HCT116 (cell line): ENCODE measurements at regions not wholly inside any gene's neighbourhood (a gene's known extent, or its start where the extent isn't known, plus 50 kb on each side); places are given as distances from the start of the nearest gene placed in this dataset.

Experiments used
- ATAC-seq: fragments of 200-7000 bp; cut with Tn5 transposase; 2 replicates; pipeline ENCODE4 v1.9.1; 2020; ENCODE audit warnings: mild to moderate bottlenecking, moderate library complexity
- BruUV-seq: library from RNA; stranded (reverse); fragments of 400-500 nt; replicated peaks from 2 replicates; lab custom pipeline; 2021; lab: Mats Ljungman, UMichigan
- CTCF ChIA-PET: fragments of 300-600 bp; sonication (Branson Sonifier 250); formaldehyde crosslinking; loops from one replicate; lab custom pipeline; 2021; ENCODE audit warnings: antibody characterized with exemption; lab: Charles Lee
- POLR2A ChIA-PET: fragments of 300-600, 350-600 bp; sonication (Branson Sonifier 250); formaldehyde crosslinking; loops from one replicate; lab custom pipeline; 2021; ENCODE audit warnings: antibody characterized with exemption; lab: Charles Lee
- RAD21 ChIA-PET, 2 experiments: fragments of 300-600 bp; sonication (Branson Sonifier 250); formaldehyde crosslinking; loops; one replicate each; lab custom pipeline; 2023; ENCODE audit warnings: low total read pairs in 2 of 2; ENCODE audit not compliant: uncharacterized antibody in 2 of 2, unreplicated experiment in 2 of 2, low non-redundant PET in 1 of 2; lab: Charles Lee
- DNase-seq: peaks from one replicate; pipeline ENCODE4 v3.0.0-alpha.2; 2010; ENCODE audit warnings: low read depth, low spot score
- H2AFZ ChIP-seq: fragments of 200-600 bp; shearing (Covaris generic), sonication (generic); 2 replicates; pipeline ENCODE4 v1.6.1; 2017; ENCODE audit warnings: low read depth, mixed run types, mixed read lengths, antibody characterized with exemption, low read length; ENCODE audit not compliant: poor library complexity, severe bottlenecking
- H3K27ac ChIP-seq: 2 replicates; pipeline ENCODE4 v1.5.1; 2012; ENCODE audit warnings: low read depth, low read length
- H3K27me3 ChIP-seq: fragments of 200-600 bp; sonication (generic); 2 replicates; pipeline ENCODE4 v1.6.1; 2016; ENCODE audit warnings: mixed run types, low read length, mixed read lengths; ENCODE audit not compliant: insufficient read depth
- H3K36me3 ChIP-seq, 2 experiments: fragments of 200-500 bp in 1 of 2; fragments of 200-600 bp in 1 of 2; sonication (Bioruptor generic) in 1 of 2; sonication (generic) in 1 of 2; 2 replicates each; pipeline versions ENCODE4 v1.5.1 to v1.6.1; 2014 to 2016; ENCODE audit warnings: low read length in 2 of 2, inconsistent platforms in 1 of 2, mixed read lengths in 1 of 2, mixed run types in 1 of 2; ENCODE audit not compliant: insufficient read depth in 2 of 2, control insufficient read depth in 1 of 2
- H3K4me1 ChIP-seq, 2 experiments: fragments of 200-600 bp in 1 of 2; sonication (generic) in 1 of 2; 2 replicates each; pipeline versions ENCODE4 v1.5.1 to v1.6.1; 2012 to 2017; ENCODE audit warnings: low read length in 2 of 2, inconsistent platforms in 1 of 2, mild to moderate bottlenecking in 1 of 2, mixed read lengths in 1 of 2, mixed run types in 1 of 2, moderate library complexity in 1 of 2; ENCODE audit not compliant: insufficient read depth in 2 of 2, control insufficient read depth in 1 of 2
- H3K4me2 ChIP-seq: fragments of 200-600 bp; sonication (generic); 2 replicates; pipeline ENCODE4 v1.6.1; 2017; ENCODE audit warnings: mixed run types, low read length, mixed read lengths
- H3K4me3 ChIP-seq, 2 experiments: fragments of 200-600 bp in 1 of 2; sonication (generic) in 1 of 2; replicated peaks in 1 of 2; 2 replicates each; pipeline ENCODE4 v1.5.1; 2011 to 2016; ENCODE audit warnings: low read length in 2 of 2, control low read depth in 1 of 2, low read depth in 1 of 2, mild to moderate bottlenecking in 1 of 2, mixed read lengths in 1 of 2, mixed run types in 1 of 2
- H3K79me2 ChIP-seq: fragments of 200-600 bp; sonication (generic); 2 replicates; pipeline ENCODE4 v1.6.1; 2017; ENCODE audit warnings: mild to moderate bottlenecking, mixed run types, low read length, moderate library complexity, mixed read lengths; ENCODE audit not compliant: insufficient read depth
- H3K9ac ChIP-seq: fragments of 200-600 bp; sonication (generic); 2 replicates; pipeline ENCODE4 v1.6.1; 2016; ENCODE audit warnings: low read length, mixed read lengths
- H3K9me2 ChIP-seq: fragments of 200-600 bp; sonication (generic), shearing (Covaris generic); 2 replicates; pipeline ENCODE4 v1.6.1; 2017; ENCODE audit warnings: mixed run types, mild to moderate bottlenecking, moderate library complexity; ENCODE audit not compliant: insufficient read depth
- H3K9me3 ChIP-seq, 2 experiments: fragments of 200-500 bp in 1 of 2; fragments of 200-600 bp in 1 of 2; sonication (Bioruptor generic) in 1 of 2; sonication (generic) in 1 of 2; 2 replicates each; pipeline ENCODE4 v1.6.1; 2014 to 2017; ENCODE audit warnings: low read length in 2 of 2, mixed read lengths in 2 of 2, inconsistent platforms in 1 of 2, low read depth in 1 of 2, mild to moderate bottlenecking in 1 of 2, mixed run types in 1 of 2, moderate library complexity in 1 of 2; ENCODE audit not compliant: control insufficient read depth in 1 of 2, insufficient read depth in 1 of 2
- H4K20me1 ChIP-seq: fragments of 200-600 bp; sonication (generic), shearing (Covaris generic); 2 replicates; pipeline ENCODE4 v1.6.1; 2017; ENCODE audit warnings: mixed run types, mild to moderate bottlenecking, moderate library complexity; ENCODE audit not compliant: insufficient read depth
- EZH2phosphoT487 ChIP-seq: fragments of 200-600 bp; IDR thresholded peaks from 2 replicates; pipeline ENCODE4 v1.6.1; 2018; ENCODE audit warnings: antibody characterized with exemption, borderline replicate concordance
- RAD21 ChIP-seq: IDR thresholded peaks from 2 replicates; pipeline ENCODE4 v1.6.1; 2012; ENCODE audit warnings: low read depth, mild to moderate bottlenecking
- SRF ChIP-seq: IDR thresholded peaks from 2 replicates; pipeline ENCODE4 v1.6.1; 2012; ENCODE audit warnings: low read depth
- intact Hi-C: fragments of 100-400 bp; cut with micrococcal nuclease; formaldehyde crosslinking; loops from 2 replicates; pipeline ENCODE4 v1.10.0; 2022

DNA sequence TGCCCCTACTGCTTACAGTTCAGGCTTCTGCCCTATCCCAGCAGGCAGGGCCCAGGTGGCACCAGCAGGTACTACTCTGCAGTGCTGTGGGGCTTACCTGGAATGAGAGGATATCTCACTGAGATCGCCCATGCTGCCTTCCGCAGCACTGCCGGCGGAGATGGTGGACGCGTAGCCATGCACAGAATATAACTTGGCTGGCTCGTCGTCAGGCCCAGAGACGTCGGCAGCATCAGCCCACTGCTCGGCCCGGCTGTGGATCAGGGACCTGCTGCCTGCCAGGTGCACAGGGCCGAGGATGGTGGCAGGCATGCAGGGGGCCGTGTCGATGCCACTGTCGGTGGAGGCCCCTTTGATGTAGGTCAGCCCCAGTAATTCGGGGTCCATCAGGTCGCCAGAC is 190.9 kb downstream of the SIPA1L2 start:
- no peak for TF ChIP-seq RAD21
- Histone ChIP-seq H3K36me3 (no peaks in the 10 kb centered on the region), H3K27me3 (no peaks in the 10 kb centered on the region), H3K9ac (no peak overlapping the region), H3K27ac (no peak overlapping the region), H3K9me3 (no peaks in the 10 kb centered on the region), H3K4me2 (no peak overlapping the region), H3K79me2 (no peaks in the 10 kb centered on the region), H3K4me3 (no peak overlapping the region), H2AFZ (no peak overlapping the region), H3K4me1 (no peaks in the 10 kb centered on the region), H3K9me2 (no peaks in the 10 kb centered on the region), H4K20me1 (no peaks in the 10 kb centered on the region)
- no peak for ATAC-seq
- intact Hi-C loops, result no loop called here
- CTCF ChIA-PET, result no interaction called here
- no TSS peak for BruUV-seq
- DNase-seq, result no peak
- POLR2A ChIA-PET, result no interaction called here
- RAD21 ChIA-PET, result no interaction called here

- Histone ChIP-seq H3K9me3 (no peaks in the 10 kb centered on the region), H3K4me3 (no peak overlapping the region), H3K36me3 (no peaks in the 10 kb centered on the region), H3K9ac (no peak overlapping the region), H3K4me2 (no peak overlapping the region), H3K27me3 (no peaks in the 10 kb centered on the region), H3K4me1 (no peaks in the 10 kb centered on the region), H2AFZ (no peak overlapping the region), H4K20me1 (no peaks in the 10 kb centered on the region), H3K79me2 (no peaks in the 10 kb centered on the region), H3K9me2 (no peaks in the 10 kb centered on the region), H3K27ac (no peak overlapping the region)
- ATAC-seq, result no peak
- no TSS peak for BruUV-seq
- TF ChIP-seq SRF, result no peak
- intact Hi-C loops, result no loop called here
- CTCF ChIA-PET, result no interaction called here
- no peak for DNase-seq
- RAD21 ChIA-PET, result no interaction called here
- POLR2A ChIA-PET, result no interaction called here
Observed at GRCh38 chr1:232438476-232438875, 191.5 kb downstream of the SIPA1L2 start.

DNA sequence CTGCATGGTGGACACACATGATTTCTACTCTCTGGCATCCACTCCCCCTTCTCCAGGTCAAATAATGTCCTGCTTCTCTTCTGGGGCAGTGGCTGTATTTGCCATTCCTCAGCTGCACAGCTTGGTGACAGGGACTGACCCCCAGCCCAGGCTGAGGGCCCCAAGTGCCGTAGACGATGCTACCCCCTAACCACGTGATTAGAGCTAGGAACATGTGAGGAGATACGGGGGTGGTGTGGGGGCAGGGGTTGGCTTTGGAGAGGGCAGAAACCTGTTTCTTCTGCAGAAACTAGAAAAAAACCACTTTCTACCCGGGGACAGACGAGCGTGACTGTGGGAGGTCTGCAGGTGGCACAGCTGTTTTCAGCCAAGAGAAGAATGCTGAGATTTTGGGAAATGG is 192.4 kb downstream of the SIPA1L2 start:
- Histone ChIP-seq H3K9me3 (no peaks in the 10 kb centered on the region), H3K27me3 (no peaks in the 10 kb centered on the region), H2AFZ (no peak overlapping the region), H3K36me3 (no peaks in the 10 kb centered on the region), H3K9ac (no peak overlapping the region), H4K20me1 (no peaks in the 10 kb centered on the region), H3K4me3 (no peak overlapping the region), H3K4me2 (no peak overlapping the region), H3K79me2 (no peaks in the 10 kb centered on the region), H3K9me2 (no peaks in the 10 kb centered on the region), H3K27ac (no peak overlapping the region), H3K4me1 (no peaks in the 10 kb centered on the region)
- intact Hi-C loops, result no loop called here
- POLR2A ChIA-PET, result no interaction called here
- CTCF ChIA-PET, result no interaction called here
- no peak for TF ChIP-seq EZH2phosphoT487
- DNase-seq (no peak), ATAC-seq (no peak)
- no TSS peak for BruUV-seq
- RAD21 ChIA-PET, result no interaction called here
